Activated CD4-positive, alpha-beta T cell treated with anti-CD3 and anti-CD28 coated beads, Interleukin-2, amount 50 U/mL, for 16 hours (primary cell): ENCODE measurements at regions not wholly inside any gene's neighbourhood (a gene's known extent, or its start where the extent isn't known, plus 50 kb on each side); places are given as distances from the start of the nearest gene placed in this dataset.
A peak's percentile ranks its signal among the peaks of the same experiment; 100 is the strongest.
"Not testable (repeated sequence)": the region's sequence is repeated elsewhere in the genome, so short reads cannot be mapped to it uniquely, and the experiment has no call there.

Experiments
- DNase-seq: peaks from one replicate; pipeline ENCODE4 v3.0.0-alpha.2; 2020

GRCh38 chr6:103113416-103113815, 1719.9 kb downstream of the GRIK2 start:
- DNase-seq: no peak

GRCh38 chr6:103107985-103108384, 1714.5 kb downstream of the GRIK2 start:
- DNase-seq: no peak

DNA sequence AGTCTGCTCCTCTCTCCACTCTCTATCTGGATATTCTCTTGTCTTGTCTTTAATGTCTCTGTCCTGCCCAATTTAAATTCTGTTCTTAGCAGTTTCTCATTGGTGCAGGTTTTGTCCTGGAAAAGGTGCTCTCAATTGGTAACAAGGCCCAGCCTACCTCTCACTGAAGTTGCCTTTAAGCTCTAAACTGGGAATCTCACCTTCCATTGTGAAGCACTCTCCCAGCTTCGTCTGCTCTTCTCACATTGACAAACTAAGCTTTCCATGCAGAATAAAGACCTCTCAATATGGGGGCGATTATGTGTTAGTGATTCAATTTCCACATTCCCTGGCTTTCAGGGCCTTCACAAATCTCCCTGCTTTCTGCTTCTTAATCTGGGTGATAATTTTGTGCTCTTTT, 1712.2 kb downstream of the GRIK2 start:
- no peak for DNase-seq

- no peak for DNase-seq
Observed at GRCh38 chr6:103101267-103101666, 1707.8 kb downstream of the GRIK2 start.

DNA sequence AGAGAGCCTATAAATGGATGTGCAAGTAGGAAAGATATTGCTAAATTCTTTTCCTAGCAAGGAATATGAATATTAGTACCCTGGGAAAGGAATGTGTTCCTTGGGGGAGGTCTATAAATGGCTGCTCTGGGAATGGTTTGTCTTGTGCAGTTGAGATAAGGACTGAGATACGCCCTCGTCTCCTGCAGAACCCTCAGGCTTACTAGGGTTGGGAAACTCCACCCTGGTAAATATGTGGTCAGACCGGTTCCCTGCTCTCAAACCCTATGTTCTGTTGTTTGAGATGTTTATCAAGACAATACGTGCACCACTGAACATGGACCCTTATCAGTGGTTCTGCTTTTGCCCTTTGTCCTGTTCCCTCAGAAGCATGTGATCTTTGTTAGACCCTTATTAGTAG, 1698.9 kb downstream of the GRIK2 start:
- not testable (repeated sequence) for DNase-seq

- DNase-seq: no peak
Observed at GRCh38 chr6:103085801-103086200, 1692.3 kb downstream of the GRIK2 start.

GRCh38 chr6:103081876-103082630, 1688.5 kb downstream of the GRIK2 start:
- no peak for DNase-seq

DNA sequence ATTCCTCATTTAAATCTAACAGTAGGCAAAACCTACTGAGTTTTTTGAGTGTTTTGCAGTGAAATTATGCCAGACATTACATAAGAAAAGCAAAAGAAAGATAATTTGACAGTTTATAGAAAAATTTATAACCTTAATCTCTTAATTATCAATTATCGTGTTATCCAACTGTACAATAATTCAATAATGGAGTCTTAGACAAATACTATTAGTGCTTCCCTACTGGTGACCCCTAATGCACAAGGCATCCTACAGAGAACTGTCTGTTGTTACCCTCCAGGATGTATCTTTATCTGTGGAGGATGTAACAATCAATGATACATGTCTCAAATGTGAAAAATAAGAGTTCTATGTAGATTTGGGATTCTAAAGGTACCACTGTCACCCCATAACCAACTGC, 1687.6 kb downstream of the GRIK2 start:
- no peak for DNase-seq

DNA sequence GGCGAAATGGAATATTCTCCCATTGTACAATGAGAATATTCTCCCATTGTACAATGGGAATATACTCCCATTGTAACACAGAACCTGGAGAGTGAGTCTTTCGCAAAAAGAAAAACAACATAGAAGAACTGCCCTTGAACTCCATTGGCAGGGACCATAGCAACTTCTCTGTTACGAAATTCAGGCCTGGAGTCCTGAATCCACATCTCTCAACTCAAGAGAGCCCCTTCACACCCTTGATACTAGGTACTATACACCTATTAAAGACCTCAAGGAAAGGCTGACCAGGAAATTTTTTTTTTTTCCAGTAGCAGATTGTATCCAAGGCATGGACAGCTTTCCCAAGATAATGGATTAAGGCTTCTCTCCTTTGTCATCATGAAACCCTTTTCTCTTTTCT, 1687.0 kb downstream of the GRIK2 start:
- no peak for DNase-seq

DNA sequence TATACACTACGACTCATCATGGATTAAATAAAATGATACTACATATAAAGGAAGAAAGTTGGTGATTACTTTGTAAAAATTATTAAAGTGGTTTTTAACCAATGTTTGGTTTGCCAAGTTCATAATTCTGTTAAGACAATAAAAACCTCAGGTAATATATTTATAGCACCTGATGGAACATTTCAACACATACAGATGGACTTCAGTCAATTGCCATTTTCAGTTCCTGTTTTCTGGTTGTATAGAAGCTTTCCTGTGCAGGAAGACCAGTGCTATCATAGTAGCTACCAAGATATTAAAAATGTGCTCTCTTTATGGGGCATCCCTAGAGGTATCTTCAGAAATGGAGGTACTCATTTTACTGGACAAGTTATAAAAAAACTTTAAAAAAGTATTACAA, 1686.4 kb downstream of the GRIK2 start:
- no peak for DNase-seq

GRCh38 chr6:103062136-103062535, 1668.6 kb downstream of the GRIK2 start:
- DNase-seq: no peak

DNA sequence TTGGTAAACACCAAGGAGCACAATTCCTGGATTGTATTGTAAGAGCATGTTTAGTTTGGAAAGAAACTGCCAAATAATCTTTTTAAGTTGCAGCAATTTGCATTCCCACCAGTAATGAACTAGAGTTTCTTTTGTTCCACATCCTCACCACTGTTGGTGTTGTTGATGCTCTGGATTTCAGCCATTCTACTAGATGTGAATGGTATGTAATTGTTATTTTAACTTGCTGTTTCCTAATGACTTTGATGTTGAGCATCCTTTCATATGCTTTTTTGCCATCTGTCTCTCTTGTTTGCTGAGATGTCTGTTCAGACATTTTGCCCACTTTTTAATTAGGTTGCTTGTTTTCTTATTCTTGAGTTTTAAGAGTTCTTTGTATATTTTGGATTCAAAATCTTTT, 1654.1 kb downstream of the GRIK2 start:
- no peak for DNase-seq

DNA sequence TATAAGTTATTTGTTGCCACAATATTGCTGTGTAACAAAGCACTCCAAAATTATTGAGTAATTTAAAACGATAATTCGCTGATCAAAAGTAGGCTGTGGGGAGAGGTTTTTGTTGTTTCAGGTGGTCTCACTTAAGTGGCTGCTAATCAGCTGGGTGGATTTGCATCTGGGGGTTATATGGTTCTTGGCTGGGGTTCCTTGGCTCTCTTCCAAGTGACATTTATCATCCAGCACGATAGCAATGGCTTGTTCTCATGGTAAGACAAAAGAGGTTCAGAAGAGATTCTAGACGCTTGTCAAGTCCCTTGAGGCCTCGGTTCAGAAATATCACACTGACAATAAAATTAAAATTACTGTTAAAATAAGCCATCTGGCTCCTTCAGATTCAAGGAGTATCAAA, 1648.8 kb downstream of the GRIK2 start:
- no peak for DNase-seq

DNA sequence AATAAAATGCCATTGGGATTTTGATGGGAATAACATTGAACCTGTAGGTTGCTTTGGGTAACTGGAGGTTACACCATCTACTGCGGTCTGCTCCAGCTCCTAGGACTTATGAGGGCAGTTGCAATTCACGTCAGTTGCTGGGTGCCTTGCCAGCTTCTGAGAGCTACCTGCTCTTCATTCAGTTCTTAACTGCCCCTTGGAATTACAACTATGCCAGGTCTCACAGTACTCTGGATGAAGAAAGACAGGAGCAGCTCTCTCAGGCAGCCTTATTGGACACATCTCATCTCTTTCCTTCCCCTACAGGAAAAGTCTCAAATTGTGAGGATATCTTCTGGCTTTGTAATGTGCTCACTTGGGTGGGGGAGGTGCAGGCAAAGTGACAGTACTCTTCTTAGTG, 1643.3 kb downstream of the GRIK2 start:
- no peak for DNase-seq

GRCh38 chr6:103027271-103027931, 1633.9 kb downstream of the GRIK2 start:
- no peak for DNase-seq

GRCh38 chr6:103018426-103018825, 1624.9 kb downstream of the GRIK2 start:
- DNase-seq: no peak

DNA sequence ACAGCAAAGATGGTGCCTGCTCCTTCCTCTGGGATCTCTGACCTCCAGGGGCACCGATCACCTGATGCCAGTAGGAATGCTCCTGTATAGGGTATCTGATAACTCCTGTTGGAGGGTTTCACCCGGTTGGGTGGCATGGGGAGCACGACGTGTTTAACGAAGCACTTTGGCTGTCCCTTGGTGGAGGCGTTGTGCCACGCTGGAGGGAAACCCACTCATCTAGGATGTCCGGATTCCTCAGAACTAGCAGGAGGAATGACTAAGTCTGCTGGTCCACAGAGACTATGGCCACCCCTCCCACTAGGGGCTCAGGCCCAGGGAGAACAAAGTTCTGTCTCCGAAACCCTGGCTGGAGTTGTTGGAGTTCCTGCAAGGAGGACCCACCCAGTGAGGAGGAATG, 1624.4 kb downstream of the GRIK2 start:
- DNase-seq: no peak

DNA sequence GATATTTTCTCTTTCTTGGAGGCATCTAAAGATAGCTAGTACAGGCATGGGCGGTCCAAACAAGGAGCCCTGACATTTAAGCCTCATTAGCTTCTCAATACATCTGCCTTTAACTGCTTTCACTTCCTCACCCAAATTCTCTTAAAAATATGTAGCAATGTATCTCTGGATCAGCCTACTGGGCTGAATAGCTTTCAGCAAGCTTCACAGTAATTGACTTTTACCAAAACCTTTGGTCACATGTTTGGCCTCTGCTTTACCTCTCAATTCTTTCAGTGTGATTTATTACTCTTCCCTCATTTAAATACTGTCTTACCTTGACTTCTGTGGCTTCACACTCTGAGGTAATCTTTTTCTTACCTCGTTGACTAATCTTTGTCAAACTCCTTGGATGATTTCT, 1618.1 kb downstream of the GRIK2 start:
- DNase-seq: no peak

DNA sequence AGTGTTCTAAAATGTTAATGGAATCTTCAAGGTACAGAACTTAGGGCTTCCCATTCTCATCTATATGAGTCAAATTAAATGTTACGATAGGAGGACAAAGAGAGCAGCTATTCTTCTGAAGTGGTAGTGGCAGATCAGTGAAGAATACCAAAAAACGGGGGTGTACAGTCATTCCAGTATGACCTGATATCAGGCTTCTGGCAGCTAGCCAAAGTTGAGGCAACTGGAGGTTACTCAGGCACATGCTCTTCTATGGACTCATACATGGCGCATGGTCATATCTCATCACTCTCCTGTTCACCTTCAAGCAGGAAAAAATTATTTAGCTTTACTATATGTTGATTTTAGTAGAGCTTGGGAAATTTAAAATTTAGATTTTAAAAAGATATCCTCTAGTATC, 1608.8 kb downstream of the GRIK2 start:
- peak; percentile 2 for DNase-seq

DNA sequence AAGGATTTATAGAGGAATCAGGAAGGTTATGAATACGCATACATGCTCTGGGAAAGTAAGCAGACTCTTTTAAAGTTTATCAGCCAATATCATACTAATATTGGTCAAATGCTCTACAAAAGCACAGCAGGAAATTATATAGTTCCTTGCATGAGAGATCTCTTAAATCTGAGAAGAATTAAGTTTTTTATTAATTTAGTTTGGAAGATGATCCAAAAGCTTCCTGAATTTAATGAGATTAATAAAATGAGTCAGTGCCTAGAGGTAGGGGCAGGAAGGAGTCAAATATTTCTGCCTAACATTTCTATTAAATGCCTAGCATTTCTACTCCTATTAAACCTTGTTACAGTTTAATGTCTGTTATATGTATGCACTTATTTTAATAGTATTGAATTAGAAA, 1608.2 kb downstream of the GRIK2 start:
- no peak for DNase-seq

GRCh38 chr6:103000688-103001087, 1607.2 kb downstream of the GRIK2 start:
- no peak for DNase-seq

DNA sequence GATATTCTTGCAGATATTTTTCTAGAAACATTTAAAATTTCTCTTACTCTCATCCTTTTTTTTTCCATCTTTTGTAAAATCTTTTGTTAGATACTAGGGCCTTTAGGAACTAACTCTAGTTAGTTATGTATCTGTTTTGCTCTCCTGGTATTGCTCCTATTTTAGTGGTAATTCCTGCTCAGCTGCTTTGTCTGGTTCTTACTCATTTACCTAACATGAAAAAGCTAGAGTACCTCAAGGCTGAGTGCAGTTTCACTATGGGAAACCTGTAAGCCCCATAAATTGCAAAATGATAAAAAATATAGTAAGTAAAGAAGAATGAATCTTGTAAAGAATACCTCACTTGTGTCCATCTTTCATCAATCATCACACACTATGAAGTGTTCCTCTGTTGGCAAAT, 1602.0 kb downstream of the GRIK2 start:
- DNase-seq: no peak

DNA sequence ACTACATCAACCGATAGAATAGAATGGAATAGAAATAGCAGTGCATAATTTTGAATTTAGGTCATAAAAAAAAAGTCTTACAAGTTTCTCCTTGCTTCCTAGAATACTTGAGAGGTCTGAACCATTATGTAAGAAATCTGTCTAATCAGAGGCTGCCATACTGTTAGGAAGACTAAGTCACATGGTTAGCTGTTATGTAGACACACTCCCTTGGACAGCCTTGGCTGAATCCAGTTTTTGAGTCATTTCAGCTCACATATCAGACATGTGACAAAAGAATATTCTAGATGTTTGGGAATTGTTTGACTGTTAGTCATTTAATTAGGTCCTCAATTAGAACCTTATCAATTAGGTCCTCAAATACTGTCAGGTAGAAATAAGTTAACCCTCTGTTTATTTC, 1601.4 kb downstream of the GRIK2 start:
- DNase-seq: no peak

GRCh38 chr6:102986086-102986485, 1592.6 kb downstream of the GRIK2 start:
- DNase-seq: no peak

DNA sequence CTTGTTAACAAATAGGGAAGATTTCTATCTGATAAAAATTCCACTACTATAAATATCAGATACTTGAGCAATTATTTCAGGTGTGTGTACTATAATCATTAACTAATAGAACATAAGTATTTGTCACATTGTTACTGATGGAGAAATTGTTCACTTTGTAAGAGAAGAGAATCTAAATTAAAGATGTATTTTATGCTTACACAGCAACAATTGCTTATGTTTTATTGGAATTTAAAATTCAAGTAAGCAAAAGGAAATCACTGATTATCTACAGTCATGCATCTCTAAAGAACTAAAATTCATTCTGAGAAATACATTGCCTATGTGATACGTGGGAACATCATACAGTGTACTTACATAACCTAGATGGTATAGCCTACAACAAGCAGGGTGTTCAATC, 1590.8 kb downstream of the GRIK2 start:
- DNase-seq: no peak
